Vagina (tissue), 2 donors: ENCODE measurements at regions not wholly inside any gene's neighbourhood (a gene's known extent, or its start where the extent isn't known, plus 50 kb on each side); places are given as distances from the start of the nearest gene placed in this dataset.
A peak's percentile ranks its signal among the peaks of the same experiment; 100 is the strongest.

ENCODE experiments used
- DNase-seq, 2 donors: peaks; one replicate each; pipeline ENCODE4 v3.0.0-alpha.2; 2017; ENCODE audit errors: extremely low spot score in 2 of 2
- H3K27ac ChIP-seq: fragments of 200-600 bp; sonication (generic); one replicate; pipeline ENCODE4 v1.5.1; 2019
- H3K27me3 ChIP-seq: fragments of 200-600 bp; sonication (generic); one replicate; pipeline ENCODE4 v1.5.1; 2019
- H3K36me3 ChIP-seq, 2 donors: fragments of 200-600 bp; sonication (generic); one replicate each; pipeline ENCODE4 v1.5.1; 2017 to 2019
- H3K4me1 ChIP-seq: fragments of 200-600 bp; sonication (generic); one replicate; pipeline ENCODE4 v1.5.1; 2019
- H3K4me3 ChIP-seq, 2 donors: fragments of 200-600 bp; sonication (generic); 1 replicate in 1 of 2; 2 replicates in 1 of 2; pipeline ENCODE4 v1.5.1; 2016 to 2019
- H3K9me3 ChIP-seq: fragments of 200-600 bp; sonication (generic); one replicate; pipeline ENCODE4 v1.5.1; 2019
- CTCF ChIP-seq, 3 experiments: fragments of 450-650 bp in 2 of 3; fragments of 200-600 bp in 1 of 3; sonication (generic) in 1 of 3; IDR thresholded peaks; one replicate each; pipeline ENCODE4 v1.5.1; 2017 to 2019; ENCODE audit warnings: antibody characterized with exemption in 3 of 3, mild to moderate bottlenecking in 2 of 3, moderate library complexity in 2 of 3
- POLR2A ChIP-seq, 2 donors: fragments of 450-650 bp; IDR thresholded peaks; one replicate each; pipeline ENCODE4 v1.6.1; 2017; ENCODE audit warnings: antibody characterized with exemption in 2 of 2, mild to moderate bottlenecking in 2 of 2, moderate library complexity in 2 of 2
- POLR2AphosphoS5 ChIP-seq, 2 donors: sonication (generic); formaldehyde crosslinking; IDR thresholded peaks; one replicate each; pipeline ENCODE4 v1.9.0; 2017; ENCODE audit warnings: antibody characterized with exemption in 2 of 2, mild to moderate bottlenecking in 2 of 2, low read depth in 1 of 2; ENCODE audit not compliant: insufficient read depth in 1 of 2
- intact Hi-C: fragments of 100-400 bp; cut with DNase I; formaldehyde crosslinking; loops from one replicate; pipeline ENCODE4 v1.15.1; 2023

GRCh38 chr10:130997267-130998045 is 314.1 kb downstream of the TCERG1L start:
- Histone ChIP-seq H3K27me3 (no peaks in the 10 kb centered on the region), H3K4me1 (no peaks in the 10 kb centered on the region), H3K36me3 (no peaks in the 10 kb centered on the region), H3K9me3 (no peaks in the 10 kb centered on the region), H3K4me3 (no peak overlapping the region), H3K27ac (no peak overlapping the region)
- peak in 1 of 2 donors; percentile 79 for DNase-seq
- intact Hi-C loops: no loop called here
- no peak for TF ChIP-seq POLR2AphosphoS5 (IDR thresholded peaks at IDR 0.05; ENCODE audit: insufficient read depth in 1 of 2, low read depth in 1 of 2)
- no peak for TF ChIP-seq POLR2A (IDR thresholded peaks at IDR 0.05)
- no peak for TF ChIP-seq CTCF (IDR thresholded peaks at IDR 0.05)

- no peak overlapping the region for H3K4me3 ChIP-seq
- no peak overlapping the region for H3K27ac ChIP-seq
- no peaks in the 10 kb centered on the region for H3K4me1 ChIP-seq
- no peaks in the 10 kb centered on the region for H3K9me3 ChIP-seq
- peak in 1 of 2 donors; percentile 70 for DNase-seq
- intact Hi-C loops: no loop called here
- H3K27me3 ChIP-seq: no peaks in the 10 kb centered on the region
- H3K36me3 ChIP-seq: no peaks in the 10 kb centered on the region
- no peak for TF ChIP-seq CTCF (IDR thresholded peaks at IDR 0.05)
- no peak for TF ChIP-seq POLR2A (IDR thresholded peaks at IDR 0.05)
- TF ChIP-seq POLR2AphosphoS5 (IDR thresholded peaks at IDR 0.05; ENCODE audit: insufficient read depth in 1 of 2, low read depth in 1 of 2): no peak
These were observed 313.5 kb downstream of the TCERG1L start for GRCh38 chr10:130998046-130998435.

GRCh38 chr10:130998642-130999041 is 312.9 kb downstream of the TCERG1L start:
- Histone ChIP-seq H3K4me1 (no peaks in the 10 kb centered on the region), H3K9me3 (no peaks in the 10 kb centered on the region), H3K36me3 (no peaks in the 10 kb centered on the region), H3K27ac (no peak overlapping the region), H3K27me3 (no peaks in the 10 kb centered on the region), H3K4me3 (no peak overlapping the region)
- intact Hi-C loops: no loop called here
- no peak for TF ChIP-seq POLR2AphosphoS5 (IDR thresholded peaks at IDR 0.05; ENCODE audit: insufficient read depth in 1 of 2, low read depth in 1 of 2)
- TF ChIP-seq POLR2A (IDR thresholded peaks at IDR 0.05): no peak
- TF ChIP-seq CTCF (IDR thresholded peaks at IDR 0.05): no peak
- peak in 1 of 2 donors; percentile 84 for DNase-seq

GRCh38 chr10:130999376-131000202 is 311.9 kb downstream of the TCERG1L start:
- Histone ChIP-seq H3K36me3 (no peaks in the 10 kb centered on the region), H3K4me1 (no peaks in the 10 kb centered on the region)
- peak; percentile 67 to 84 for DNase-seq

More at GRCh38 chr10:130999376-131000202, 311.9 kb downstream of the TCERG1L start:
- no peaks in the 10 kb centered on the region for H3K27me3 ChIP-seq
- TF ChIP-seq POLR2A (IDR thresholded peaks at IDR 0.05) (no peak), POLR2AphosphoS5 (IDR thresholded peaks at IDR 0.05; ENCODE audit: insufficient read depth in 1 of 2, low read depth in 1 of 2) (no peak), CTCF (IDR thresholded peaks at IDR 0.05) (no peak)
- H3K4me3 ChIP-seq: no peak overlapping the region
- intact Hi-C loops: no loop called here
- H3K27ac ChIP-seq: no peak overlapping the region
- H3K9me3 ChIP-seq: no peaks in the 10 kb centered on the region
